Cardiac muscle cell (in vitro differentiated cells and primary cell): ENCODE measurements at regions not wholly inside any gene's neighbourhood (a gene's known extent, or its start where the extent isn't known, plus 50 kb on each side); places are given as distances from the start of the nearest gene placed in this dataset.

ENCODE experiments used
- DNase-seq, 2 donors: peaks; one replicate each; pipeline versions ENCODE4 v3.0.0 to v3.0.0-alpha.2; 2010 to 2017; ENCODE audit warnings: low read depth in 1 of 2, low spot score in 1 of 2
- H3K27ac ChIP-seq: fragments of 200-600 bp; sonication (generic); 2 replicates; pipeline ENCODE4 v1.5.1; 2016
- H3K27me3 ChIP-seq: fragments of 200-600 bp; sonication (generic); 2 replicates; pipeline ENCODE4 v1.6.0; 2016; ENCODE audit warnings: control low read depth
- H3K36me3 ChIP-seq: fragments of 200-600 bp; sonication (generic); 2 replicates; pipeline ENCODE4 v1.5.1; 2016; ENCODE audit warnings: control low read depth
- H3K4me1 ChIP-seq: fragments of 200-600 bp; sonication (generic); 2 replicates; pipeline ENCODE4 v1.8.1; 2017; ENCODE audit warnings: low read depth, mild to moderate bottlenecking, mixed run types
- H3K4me3 ChIP-seq: fragments of 200-600 bp; sonication (generic); 2 replicates; pipeline ENCODE4 v1.5.1; 2016; ENCODE audit warnings: mild to moderate bottlenecking
- H3K9me3 ChIP-seq: fragments of 200-600 bp; sonication (generic); 2 replicates; pipeline ENCODE4 v1.5.1; 2017; ENCODE audit warnings: low read depth, mild to moderate bottlenecking, control low read depth
- TF ChIP-seq, protein P1 (sequence below): IDR thresholded peaks from 2 replicates; pipeline ENCODE4 v1.5.1; 2012; ENCODE audit warnings: low read depth, mild to moderate bottlenecking, low read length

DNA sequence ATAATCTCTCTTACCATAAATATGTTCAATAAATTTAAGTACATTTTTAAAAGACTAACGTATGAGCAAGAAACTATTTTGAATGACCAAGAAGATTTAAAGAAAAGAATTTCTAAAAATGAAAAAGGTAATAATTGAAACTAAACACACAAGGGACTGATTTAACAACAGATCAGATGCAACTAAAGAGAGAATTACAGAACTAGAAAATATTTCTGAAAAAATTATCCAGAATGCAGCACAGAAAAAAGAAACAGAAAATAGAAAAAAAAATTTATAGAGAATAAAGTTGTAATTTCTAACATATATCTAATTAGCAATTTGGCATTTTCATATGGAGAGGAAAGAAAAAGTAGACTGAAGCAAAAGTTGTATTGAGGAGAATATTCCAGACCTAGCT, 269.3 kb downstream of the TLE1 start:
- Histone ChIP-seq H3K27ac (no peak overlapping the region), H3K36me3 (no peaks in the 10 kb centered on the region), H3K4me3 (no peak overlapping the region), H3K4me1 (no peaks in the 10 kb centered on the region), H3K27me3 (no peaks in the 10 kb centered on the region), H3K9me3 (no peaks in the 10 kb centered on the region)
- TF ChIP-seq, protein P1, sequence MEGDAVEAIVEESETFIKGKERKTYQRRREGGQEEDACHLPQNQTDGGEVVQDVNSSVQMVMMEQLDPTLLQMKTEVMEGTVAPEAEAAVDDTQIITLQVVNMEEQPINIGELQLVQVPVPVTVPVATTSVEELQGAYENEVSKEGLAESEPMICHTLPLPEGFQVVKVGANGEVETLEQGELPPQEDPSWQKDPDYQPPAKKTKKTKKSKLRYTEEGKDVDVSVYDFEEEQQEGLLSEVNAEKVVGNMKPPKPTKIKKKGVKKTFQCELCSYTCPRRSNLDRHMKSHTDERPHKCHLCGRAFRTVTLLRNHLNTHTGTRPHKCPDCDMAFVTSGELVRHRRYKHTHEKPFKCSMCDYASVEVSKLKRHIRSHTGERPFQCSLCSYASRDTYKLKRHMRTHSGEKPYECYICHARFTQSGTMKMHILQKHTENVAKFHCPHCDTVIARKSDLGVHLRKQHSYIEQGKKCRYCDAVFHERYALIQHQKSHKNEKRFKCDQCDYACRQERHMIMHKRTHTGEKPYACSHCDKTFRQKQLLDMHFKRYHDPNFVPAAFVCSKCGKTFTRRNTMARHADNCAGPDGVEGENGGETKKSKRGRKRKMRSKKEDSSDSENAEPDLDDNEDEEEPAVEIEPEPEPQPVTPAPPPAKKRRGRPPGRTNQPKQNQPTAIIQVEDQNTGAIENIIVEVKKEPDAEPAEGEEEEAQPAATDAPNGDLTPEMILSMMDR: no peak
- no peak for DNase-seq

DNA sequence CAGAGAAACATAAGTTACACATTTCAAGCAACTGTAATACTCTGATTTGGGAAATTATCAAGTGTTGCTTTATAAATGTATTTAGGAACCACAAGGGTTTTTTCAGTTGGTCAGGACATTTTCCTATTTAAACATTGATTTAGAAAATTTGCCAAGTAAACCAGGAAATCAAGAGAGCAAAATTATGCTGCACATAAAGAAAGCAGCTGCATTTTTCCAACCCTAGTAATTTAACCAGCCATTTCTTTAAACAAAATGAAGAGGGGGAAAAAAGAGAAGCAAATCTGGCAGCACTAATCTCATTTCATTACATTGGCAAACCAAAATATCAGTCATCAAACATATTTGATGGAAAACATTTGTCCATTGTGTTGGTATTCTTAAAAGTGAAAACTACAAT, 271.4 kb downstream of the TLE1 start:
- no peak for DNase-seq
- Histone ChIP-seq H3K36me3 (no peaks in the 10 kb centered on the region), H3K4me3 (no peak overlapping the region), H3K27me3 (no peaks in the 10 kb centered on the region), H3K27ac (no peak overlapping the region), H3K9me3 (no peaks in the 10 kb centered on the region), H3K4me1 (no peaks in the 10 kb centered on the region)
- TF ChIP-seq, protein P1: no peak

DNA sequence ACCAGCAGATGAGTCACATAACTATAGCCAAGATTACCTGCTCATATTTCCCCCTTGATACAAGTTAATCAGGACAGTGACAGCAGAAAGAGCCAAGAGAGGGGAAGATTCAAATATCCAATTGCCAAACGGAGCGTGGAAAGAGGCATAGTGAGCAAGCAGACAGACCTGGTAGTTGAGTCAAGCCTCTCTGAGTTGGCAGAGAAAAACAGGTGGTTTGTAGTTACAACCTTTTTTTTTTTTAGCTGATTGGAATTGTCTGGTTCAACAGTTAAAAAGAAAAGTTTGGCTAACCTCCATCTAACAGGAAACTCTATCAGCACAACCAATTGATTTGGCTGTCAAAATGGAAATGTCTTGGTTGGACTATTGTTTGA, 272.1 kb downstream of the TLE1 start:
- H3K9me3 ChIP-seq: no peaks in the 10 kb centered on the region
- no peak overlapping the region for H3K27ac ChIP-seq
- DNase-seq: no peak
- H3K4me1 ChIP-seq: no peaks in the 10 kb centered on the region
- TF ChIP-seq, protein P1: no peak
- no peak overlapping the region for H3K4me3 ChIP-seq
- H3K27me3 ChIP-seq: no peaks in the 10 kb centered on the region
- no peaks in the 10 kb centered on the region for H3K36me3 ChIP-seq

DNA sequence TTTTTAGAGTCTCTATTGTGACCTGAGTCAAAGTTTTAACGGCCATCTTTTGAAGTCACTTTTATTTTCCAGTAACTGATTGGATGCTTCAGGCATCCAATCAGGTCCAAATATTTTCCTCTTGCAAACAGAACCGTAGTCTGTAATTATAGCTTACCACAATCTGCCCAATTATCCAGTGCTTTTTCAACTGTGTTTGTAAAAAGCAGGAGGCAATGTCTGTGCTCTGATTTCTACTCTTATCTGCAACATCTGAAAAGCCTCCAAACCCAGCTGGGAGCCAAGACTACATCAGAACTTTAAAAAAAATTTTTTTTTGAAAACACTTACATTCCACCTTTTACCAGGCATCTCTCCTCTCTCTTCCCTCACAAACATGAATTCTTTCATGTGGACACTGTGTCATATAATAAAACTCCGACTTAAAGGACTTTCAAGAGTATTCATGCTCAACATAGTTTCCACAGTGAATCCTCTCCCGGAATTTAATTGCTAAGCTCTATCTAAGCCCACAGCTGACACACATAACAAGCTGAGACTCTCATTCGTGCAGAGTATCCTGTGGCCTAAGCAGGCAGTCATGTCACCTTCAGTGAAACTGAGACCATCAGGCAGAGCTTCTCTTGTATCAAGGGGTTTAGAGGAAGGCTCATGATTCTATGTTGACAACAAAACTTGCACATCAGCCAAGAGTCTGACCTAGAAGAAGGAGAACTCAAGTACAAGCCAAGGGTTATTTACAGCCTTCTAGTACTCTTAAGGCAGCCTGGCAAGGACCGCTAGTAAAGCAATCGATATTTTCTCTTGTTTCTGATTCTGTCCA, 272.7 kb downstream of the TLE1 start:
- Histone ChIP-seq H3K9me3 (no peaks in the 10 kb centered on the region), H3K27ac (no peak overlapping the region), H3K4me3 (no peak overlapping the region), H3K27me3 (no peaks in the 10 kb centered on the region), H3K4me1 (no peaks in the 10 kb centered on the region), H3K36me3 (no peaks in the 10 kb centered on the region)
- TF ChIP-seq, protein P1: no peak
- DNase-seq: no peak

DNA sequence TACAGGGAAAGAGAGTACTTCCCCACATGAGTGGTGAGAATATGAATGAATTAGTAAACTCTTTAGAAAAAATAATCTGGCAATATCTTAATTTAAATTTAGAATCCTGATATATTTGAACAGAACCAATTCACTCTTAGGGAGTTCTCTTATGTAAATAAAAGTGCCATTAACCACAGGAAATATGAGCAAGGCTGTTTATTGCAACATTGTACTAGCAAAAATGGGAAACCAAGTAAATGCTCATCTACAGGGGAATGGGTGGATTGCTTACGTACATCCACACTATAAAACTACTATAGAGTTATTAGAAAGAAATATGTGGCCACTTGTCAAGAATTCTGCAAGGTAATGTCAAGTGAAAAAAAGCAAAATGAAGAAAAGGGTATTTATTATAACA, 274.5 kb downstream of the TLE1 start:
- DNase-seq: no peak
- TF ChIP-seq, protein P1: no peak
- Histone ChIP-seq H3K4me1 (no peaks in the 10 kb centered on the region), H3K27me3 (no peaks in the 10 kb centered on the region), H3K4me3 (no peak overlapping the region), H3K9me3 (no peaks in the 10 kb centered on the region), H3K27ac (no peak overlapping the region), H3K36me3 (no peaks in the 10 kb centered on the region)
